HL-60 (cell line): ENCODE measurements at regions not wholly inside any gene's neighbourhood (a gene's known extent, or its start where the extent isn't known, plus 50 kb on each side); places are given as distances from the start of the nearest gene placed in this dataset.

Source experiments
- DNase-seq, 2 experiments: peaks; one replicate each; pipeline ENCODE4 v3.0.0-alpha.2; 2010 to 2020; ENCODE audit warnings: low read depth in 1 of 2, low spot score in 1 of 2
- H3K27ac ChIP-seq: fragments of 250-450 bp; sonication (Bioruptor Pico); replicated peaks from 2 replicates; pipeline ENCODE4 v1.5.1; 2020; ENCODE audit warnings: mild to moderate bottlenecking, moderate library complexity
- H3K27me3 ChIP-seq: fragments of 250-450 bp; sonication (Bioruptor Pico); 2 replicates; pipeline ENCODE4 v1.5.1; 2021; ENCODE audit warnings: mild to moderate bottlenecking, moderate library complexity; ENCODE audit not compliant: insufficient read depth, poor library complexity, severe bottlenecking
- H3K4me3 ChIP-seq: replicated peaks from 2 replicates; pipeline ENCODE4 v1.5.1; 2011; ENCODE audit warnings: mild to moderate bottlenecking, control low read depth, low read length; ENCODE audit not compliant: insufficient read depth
- GABPA ChIP-seq: IDR thresholded peaks from 2 replicates; pipeline ENCODE4 v1.6.1; 2012; ENCODE audit warnings: low read depth
- POLR2AphosphoS5 ChIP-seq: IDR thresholded peaks from 2 replicates; pipeline ENCODE4 v1.6.1; 2012; ENCODE audit warnings: low read depth
- SPI1 ChIP-seq: IDR thresholded peaks from 2 replicates; pipeline ENCODE4 v1.6.1; 2012; ENCODE audit warnings: low read depth, mild to moderate bottlenecking, borderline replicate concordance
- TF ChIP-seq, protein P1 (sequence below): IDR thresholded peaks from 2 replicates; pipeline ENCODE4 v1.6.1; 2012; ENCODE audit warnings: low read depth; ENCODE audit not compliant: insufficient replicate concordance
- TF ChIP-seq, protein P2 (sequence below): IDR thresholded peaks from one replicate; pipeline ENCODE4 v1.5.1; 2011; ENCODE audit warnings: low read length, control low read depth, inconsistent platforms; ENCODE audit not compliant: insufficient read depth

DNA sequence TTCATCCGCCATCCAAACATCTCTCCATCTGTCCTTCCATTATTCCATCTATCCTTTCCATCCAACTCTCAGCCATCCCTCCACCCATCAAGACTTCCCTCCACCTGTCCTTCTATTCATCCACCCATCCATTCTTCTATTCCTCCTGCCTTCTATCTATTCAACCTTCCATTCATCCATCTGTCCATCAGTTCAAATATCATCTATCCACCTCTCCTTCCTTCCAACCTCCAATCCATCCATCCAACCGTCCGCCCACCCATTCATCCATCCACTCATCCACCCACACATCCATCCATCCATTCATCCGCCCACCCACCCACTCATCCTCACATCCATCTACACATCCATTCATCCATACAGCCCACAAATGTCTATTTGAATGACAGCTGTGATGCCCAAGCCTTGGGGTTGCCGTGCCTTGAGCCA is 132.1 kb downstream of the CEBPB start:
- H3K27ac ChIP-seq: no peak overlapping the region
- DNase-seq: no peak
- H3K4me3 ChIP-seq: no peak overlapping the region
- TF ChIP-seq SPI1 (no peak), GABPA (no peak)
- TF ChIP-seq, protein P1, sequence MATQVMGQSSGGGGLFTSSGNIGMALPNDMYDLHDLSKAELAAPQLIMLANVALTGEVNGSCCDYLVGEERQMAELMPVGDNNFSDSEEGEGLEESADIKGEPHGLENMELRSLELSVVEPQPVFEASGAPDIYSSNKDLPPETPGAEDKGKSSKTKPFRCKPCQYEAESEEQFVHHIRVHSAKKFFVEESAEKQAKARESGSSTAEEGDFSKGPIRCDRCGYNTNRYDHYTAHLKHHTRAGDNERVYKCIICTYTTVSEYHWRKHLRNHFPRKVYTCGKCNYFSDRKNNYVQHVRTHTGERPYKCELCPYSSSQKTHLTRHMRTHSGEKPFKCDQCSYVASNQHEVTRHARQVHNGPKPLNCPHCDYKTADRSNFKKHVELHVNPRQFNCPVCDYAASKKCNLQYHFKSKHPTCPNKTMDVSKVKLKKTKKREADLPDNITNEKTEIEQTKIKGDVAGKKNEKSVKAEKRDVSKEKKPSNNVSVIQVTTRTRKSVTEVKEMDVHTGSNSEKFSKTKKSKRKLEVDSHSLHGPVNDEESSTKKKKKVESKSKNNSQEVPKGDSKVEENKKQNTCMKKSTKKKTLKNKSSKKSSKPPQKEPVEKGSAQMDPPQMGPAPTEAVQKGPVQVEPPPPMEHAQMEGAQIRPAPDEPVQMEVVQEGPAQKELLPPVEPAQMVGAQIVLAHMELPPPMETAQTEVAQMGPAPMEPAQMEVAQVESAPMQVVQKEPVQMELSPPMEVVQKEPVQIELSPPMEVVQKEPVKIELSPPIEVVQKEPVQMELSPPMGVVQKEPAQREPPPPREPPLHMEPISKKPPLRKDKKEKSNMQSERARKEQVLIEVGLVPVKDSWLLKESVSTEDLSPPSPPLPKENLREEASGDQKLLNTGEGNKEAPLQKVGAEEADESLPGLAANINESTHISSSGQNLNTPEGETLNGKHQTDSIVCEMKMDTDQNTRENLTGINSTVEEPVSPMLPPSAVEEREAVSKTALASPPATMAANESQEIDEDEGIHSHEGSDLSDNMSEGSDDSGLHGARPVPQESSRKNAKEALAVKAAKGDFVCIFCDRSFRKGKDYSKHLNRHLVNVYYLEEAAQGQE: no peak
- TF ChIP-seq, protein P2, sequence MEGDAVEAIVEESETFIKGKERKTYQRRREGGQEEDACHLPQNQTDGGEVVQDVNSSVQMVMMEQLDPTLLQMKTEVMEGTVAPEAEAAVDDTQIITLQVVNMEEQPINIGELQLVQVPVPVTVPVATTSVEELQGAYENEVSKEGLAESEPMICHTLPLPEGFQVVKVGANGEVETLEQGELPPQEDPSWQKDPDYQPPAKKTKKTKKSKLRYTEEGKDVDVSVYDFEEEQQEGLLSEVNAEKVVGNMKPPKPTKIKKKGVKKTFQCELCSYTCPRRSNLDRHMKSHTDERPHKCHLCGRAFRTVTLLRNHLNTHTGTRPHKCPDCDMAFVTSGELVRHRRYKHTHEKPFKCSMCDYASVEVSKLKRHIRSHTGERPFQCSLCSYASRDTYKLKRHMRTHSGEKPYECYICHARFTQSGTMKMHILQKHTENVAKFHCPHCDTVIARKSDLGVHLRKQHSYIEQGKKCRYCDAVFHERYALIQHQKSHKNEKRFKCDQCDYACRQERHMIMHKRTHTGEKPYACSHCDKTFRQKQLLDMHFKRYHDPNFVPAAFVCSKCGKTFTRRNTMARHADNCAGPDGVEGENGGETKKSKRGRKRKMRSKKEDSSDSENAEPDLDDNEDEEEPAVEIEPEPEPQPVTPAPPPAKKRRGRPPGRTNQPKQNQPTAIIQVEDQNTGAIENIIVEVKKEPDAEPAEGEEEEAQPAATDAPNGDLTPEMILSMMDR: no peak
- no peaks in the 10 kb centered on the region for H3K27me3 ChIP-seq

DNA sequence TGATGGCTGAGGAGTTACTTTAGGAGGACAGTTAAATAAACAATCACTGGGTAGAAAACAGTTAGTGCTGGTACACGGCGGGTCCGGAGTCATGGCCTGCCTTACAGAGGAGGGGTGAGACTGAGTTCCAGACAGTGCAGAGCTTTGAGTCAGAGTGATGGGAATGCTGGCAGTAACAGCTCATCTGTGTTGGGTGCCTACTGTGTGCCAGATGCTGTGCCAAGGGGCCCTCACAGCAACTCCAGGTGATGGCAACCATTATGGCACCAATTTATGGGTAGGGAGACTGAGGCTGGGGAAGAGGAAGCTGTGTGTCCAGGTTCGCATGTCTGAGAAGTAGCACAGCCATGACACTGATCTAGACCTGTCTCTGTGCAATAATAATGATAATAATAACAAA is 132.6 kb downstream of the CEBPB start:
- TF ChIP-seq SPI1 (no peak), POLR2AphosphoS5 (no peak), GABPA (no peak)
- no peak for DNase-seq
- no peak overlapping the region for H3K27ac ChIP-seq
- H3K27me3 ChIP-seq: no peaks in the 10 kb centered on the region
- no peak overlapping the region for H3K4me3 ChIP-seq

DNA sequence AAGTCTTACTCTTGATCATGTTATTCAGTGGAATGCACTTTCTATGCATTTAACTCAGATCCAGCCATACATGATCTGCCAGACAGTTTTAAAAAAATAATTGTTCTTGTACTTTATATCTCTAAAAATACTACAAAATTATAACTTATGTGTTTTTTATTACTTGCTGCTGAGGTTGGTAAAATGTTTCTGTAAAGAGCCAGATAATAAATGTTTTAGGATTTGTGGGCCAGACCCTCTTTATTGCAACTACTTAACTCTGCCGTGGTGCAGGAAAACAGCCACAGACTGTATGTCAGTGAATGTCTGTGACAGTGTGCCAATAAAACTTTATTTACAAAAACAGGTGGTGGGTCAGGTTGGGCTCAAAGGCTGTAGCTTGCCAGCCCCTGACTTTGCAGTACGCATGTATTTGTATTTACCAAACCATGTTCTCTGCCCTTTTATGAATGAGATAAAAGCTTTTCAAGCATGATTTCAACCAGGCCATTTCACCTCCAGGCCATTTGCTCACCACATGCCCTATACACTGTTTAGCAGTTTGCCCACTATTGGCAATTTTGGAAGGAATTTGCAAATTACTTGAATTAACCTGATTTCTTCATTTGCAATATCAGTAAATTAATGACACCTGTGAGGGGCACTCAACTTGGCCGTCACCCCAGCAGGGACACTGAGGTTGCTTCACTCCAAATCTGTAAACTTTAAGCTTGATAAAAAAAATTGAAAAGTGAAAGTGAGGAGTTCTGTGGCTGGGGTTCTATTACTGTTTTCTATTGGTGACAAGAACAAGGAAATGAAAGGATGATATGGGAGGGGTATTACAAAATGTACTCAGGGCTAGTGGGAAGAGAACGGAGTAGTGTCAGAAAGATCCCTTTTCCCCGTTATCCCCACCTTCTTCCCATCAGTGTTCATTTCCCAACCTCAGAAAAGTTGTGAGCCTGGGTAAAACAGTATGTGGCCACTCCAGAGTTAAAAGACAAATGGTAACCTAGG is 133.4 kb downstream of the CEBPB start:
- H3K27me3 ChIP-seq: no peaks in the 10 kb centered on the region
- no peak for TF ChIP-seq SPI1
- TF ChIP-seq GABPA: no peak
- TF ChIP-seq, protein P1: no peak
- TF ChIP-seq, protein P2: no peak
- TF ChIP-seq POLR2AphosphoS5: no peak
- H3K4me3 ChIP-seq: no peak overlapping the region
- DNase-seq: no peak
- H3K27ac ChIP-seq: no peak overlapping the region

DNA sequence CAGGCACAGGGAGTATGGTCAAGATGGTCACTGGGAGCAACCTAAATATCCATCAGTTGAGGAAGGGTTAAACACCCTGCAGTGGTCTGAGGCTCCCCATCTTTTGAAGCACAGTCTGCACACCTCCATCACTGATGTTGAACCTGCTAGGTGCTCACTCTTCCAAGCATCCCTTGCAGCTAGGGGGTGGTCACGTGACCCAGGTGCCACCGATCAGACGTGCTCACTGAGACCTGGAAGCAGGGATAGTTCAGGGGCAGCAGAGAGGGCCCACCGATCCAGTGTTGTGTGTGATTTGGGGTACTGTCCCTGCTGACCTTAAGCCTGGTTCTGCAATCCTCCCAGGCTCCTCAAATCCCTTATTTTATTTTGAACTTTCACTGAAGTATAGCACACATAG is 134.6 kb downstream of the CEBPB start:
- Histone ChIP-seq H3K27ac (no peak overlapping the region), H3K4me3 (no peak overlapping the region), H3K27me3 (no peaks in the 10 kb centered on the region)
- TF ChIP-seq, protein P1: no peak
- no peak for TF ChIP-seq GABPA
- no peak for TF ChIP-seq SPI1
- no peak for TF ChIP-seq POLR2AphosphoS5
- TF ChIP-seq, protein P2: no peak
- no peak for DNase-seq
